SK-N-SH treated with all-trans-retinoic acid at 6 μM for 48 hours (cell line): ENCODE measurements at regions not wholly inside any gene's neighbourhood (a gene's known extent, or its start where the extent isn't known, plus 50 kb on each side); places are given as distances from the start of the nearest gene placed in this dataset.
A peak's percentile ranks its signal among the peaks of the same experiment; 100 is the strongest.

Experiments
- ATAC-seq: fragments of 200-7000 bp; cut with Tn5 transposase; 3 replicates; pipeline ENCODE4 v1.9.1; 2020; ENCODE audit warnings: mild to moderate bottlenecking, moderate library complexity
- ARNTL ChIP-seq: fragments of 450-650 bp; formaldehyde crosslinking; IDR thresholded peaks from 2 replicates; pipeline ENCODE4 v1.5.0; 2020; ENCODE audit warnings: low read depth, mild to moderate bottlenecking, moderate library complexity, borderline replicate concordance
- BACH2 ChIP-seq: fragments of 250-450 bp; sonication (Bioruptor Pico); IDR thresholded peaks from 2 replicates; pipeline ENCODE4 v1.9.0; 2021; ENCODE audit warnings: mild to moderate bottlenecking, borderline replicate concordance
- CSDC2 ChIP-seq: fragments of 250-450 bp; sonication (Bioruptor Pico); IDR thresholded peaks from 2 replicates; pipeline ENCODE4 v1.5.0; 2020; ENCODE audit warnings: mild to moderate bottlenecking, moderate library complexity
- CSRNP3 ChIP-seq: fragments of 250-450 bp; sonication (Bioruptor Pico); IDR thresholded peaks from 2 replicates; pipeline ENCODE4 v1.5.1; 2021; ENCODE audit warnings: mild to moderate bottlenecking, moderate library complexity
- ESRRG ChIP-seq: fragments of 250-450 bp; sonication (Bioruptor Pico); IDR thresholded peaks from 2 replicates; pipeline ENCODE4 v1.6.1; 2021; ENCODE audit warnings: mild to moderate bottlenecking
- GLIS3 ChIP-seq: fragments of 250-450 bp; sonication (Bioruptor Pico); IDR thresholded peaks from 2 replicates; pipeline ENCODE4 v1.5.0; 2020; ENCODE audit warnings: mild to moderate bottlenecking, moderate library complexity
- ISL1 ChIP-seq: fragments of 250-450 bp; sonication (Bioruptor Pico); IDR thresholded peaks from 2 replicates; pipeline ENCODE4 v2.1.2; 2022; ENCODE audit warnings: mild to moderate bottlenecking, moderate library complexity
- OSR1 ChIP-seq: fragments of 250-450 bp; sonication (Bioruptor Pico); IDR thresholded peaks from 2 replicates; pipeline ENCODE4 v1.8.0; 2022; ENCODE audit warnings: moderate library complexity, mild to moderate bottlenecking, inconsistent platforms
- PPARA ChIP-seq: fragments of 250-450 bp; sonication (Bioruptor Pico); IDR thresholded peaks from 2 replicates; pipeline ENCODE4 v1.5.0; 2020; ENCODE audit warnings: mild to moderate bottlenecking, borderline replicate concordance
- RARB ChIP-seq: fragments of 250-450 bp; sonication (Bioruptor Pico); IDR thresholded peaks from 2 replicates; pipeline ENCODE4 v1.8.0; 2021; ENCODE audit warnings: mild to moderate bottlenecking, moderate library complexity
- SNAI2 ChIP-seq: fragments of 250-450 bp; sonication (Bioruptor Pico); IDR thresholded peaks from 2 replicates; pipeline ENCODE4 v1.5.0; 2020; ENCODE audit warnings: mild to moderate bottlenecking, moderate library complexity
- TCF4 ChIP-seq: fragments of 250-450 bp; sonication (Bioruptor Pico); IDR thresholded peaks from 2 replicates; pipeline ENCODE4 v1.8.0; 2021; ENCODE audit warnings: mild to moderate bottlenecking, moderate library complexity, borderline replicate concordance
- TOX ChIP-seq: fragments of 250-450 bp; sonication (Bioruptor Pico); IDR thresholded peaks from 2 replicates; pipeline ENCODE4 v1.8.0; 2021; ENCODE audit warnings: mild to moderate bottlenecking, moderate library complexity, borderline replicate concordance
- ZFP3 ChIP-seq: fragments of 250-450 bp; sonication (Bioruptor Pico); IDR thresholded peaks from 2 replicates; pipeline ENCODE4 v1.5.0; 2020; ENCODE audit warnings: mild to moderate bottlenecking, moderate library complexity
- ZFP30 ChIP-seq: fragments of 450-650 bp; formaldehyde crosslinking; IDR thresholded peaks from 2 replicates; pipeline ENCODE4 v1.5.0; 2022; ENCODE audit warnings: mild to moderate bottlenecking, moderate library complexity
- ZNF565 ChIP-seq: fragments of 450-650 bp; formaldehyde crosslinking; conservative IDR thresholded peaks from 2 replicates; pipeline ENCODE4 v1.5.0; 2020; ENCODE audit warnings: low read depth, mild to moderate bottlenecking, moderate library complexity
- ZNF70 ChIP-seq: fragments of 450-650 bp; formaldehyde crosslinking; IDR thresholded peaks from 2 replicates; pipeline ENCODE4 v1.5.0; 2020; ENCODE audit warnings: mild to moderate bottlenecking, moderate library complexity
- ZNF8 ChIP-seq: fragments of 450-650 bp; formaldehyde crosslinking; IDR thresholded peaks from 2 replicates; pipeline ENCODE4 v1.5.0; 2020; ENCODE audit warnings: mild to moderate bottlenecking, moderate library complexity
- TF ChIP-seq, protein P1 (sequence below): fragments of 250-450 bp; sonication (Bioruptor Pico); IDR thresholded peaks from 2 replicates; pipeline ENCODE4 v1.5.0; 2020; ENCODE audit warnings: mild to moderate bottlenecking, moderate library complexity
- TF ChIP-seq, protein P2 (sequence below): fragments of 250-450 bp; sonication (Bioruptor Pico); IDR thresholded peaks from 2 replicates; pipeline ENCODE4 v1.8.0; 2021; ENCODE audit warnings: low read depth, mild to moderate bottlenecking, moderate library complexity, borderline replicate concordance
- TF ChIP-seq, protein P3 (sequence below): fragments of 250-450 bp; sonication (Bioruptor Pico); IDR thresholded peaks from 2 replicates; pipeline ENCODE4 v1.5.1; 2020; ENCODE audit warnings: low read depth, mild to moderate bottlenecking, moderate library complexity

- peak; percentile 87 for ATAC-seq
- no peak for TF ChIP-seq OSR1 (CRISPR knock-in tag)
- no peak for TF ChIP-seq ZFP3 (CRISPR knock-in tag)
- no peak for TF ChIP-seq ZNF8 (CRISPR knock-in tag)
- no peak for TF ChIP-seq ZNF565 (CRISPR knock-in tag)
- no peak for TF ChIP-seq CSRNP3 (CRISPR knock-in tag)
- TF ChIP-seq GLIS3, result no peak
- no peak for TF ChIP-seq TCF4 (CRISPR knock-in tag)
- TF ChIP-seq ZFP30 (CRISPR knock-in tag), result no peak
- no peak for TF ChIP-seq RARB (CRISPR knock-in tag)
- TF ChIP-seq PPARA (CRISPR knock-in tag), result no peak
- TF ChIP-seq, protein P1, sequence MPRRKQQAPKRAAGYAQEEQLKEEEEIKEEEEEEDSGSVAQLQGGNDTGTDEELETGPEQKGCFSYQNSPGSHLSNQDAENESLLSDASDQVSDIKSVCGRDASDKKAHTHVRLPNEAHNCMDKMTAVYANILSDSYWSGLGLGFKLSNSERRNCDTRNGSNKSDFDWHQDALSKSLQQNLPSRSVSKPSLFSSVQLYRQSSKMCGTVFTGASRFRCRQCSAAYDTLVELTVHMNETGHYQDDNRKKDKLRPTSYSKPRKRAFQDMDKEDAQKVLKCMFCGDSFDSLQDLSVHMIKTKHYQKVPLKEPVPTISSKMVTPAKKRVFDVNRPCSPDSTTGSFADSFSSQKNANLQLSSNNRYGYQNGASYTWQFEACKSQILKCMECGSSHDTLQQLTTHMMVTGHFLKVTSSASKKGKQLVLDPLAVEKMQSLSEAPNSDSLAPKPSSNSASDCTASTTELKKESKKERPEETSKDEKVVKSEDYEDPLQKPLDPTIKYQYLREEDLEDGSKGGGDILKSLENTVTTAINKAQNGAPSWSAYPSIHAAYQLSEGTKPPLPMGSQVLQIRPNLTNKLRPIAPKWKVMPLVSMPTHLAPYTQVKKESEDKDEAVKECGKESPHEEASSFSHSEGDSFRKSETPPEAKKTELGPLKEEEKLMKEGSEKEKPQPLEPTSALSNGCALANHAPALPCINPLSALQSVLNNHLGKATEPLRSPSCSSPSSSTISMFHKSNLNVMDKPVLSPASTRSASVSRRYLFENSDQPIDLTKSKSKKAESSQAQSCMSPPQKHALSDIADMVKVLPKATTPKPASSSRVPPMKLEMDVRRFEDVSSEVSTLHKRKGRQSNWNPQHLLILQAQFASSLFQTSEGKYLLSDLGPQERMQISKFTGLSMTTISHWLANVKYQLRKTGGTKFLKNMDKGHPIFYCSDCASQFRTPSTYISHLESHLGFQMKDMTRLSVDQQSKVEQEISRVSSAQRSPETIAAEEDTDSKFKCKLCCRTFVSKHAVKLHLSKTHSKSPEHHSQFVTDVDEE (CRISPR knock-in tag), result no peak
- no peak for TF ChIP-seq ISL1 (CRISPR knock-in tag)
- no peak for TF ChIP-seq SNAI2 (CRISPR knock-in tag)
- TF ChIP-seq, protein P2, sequence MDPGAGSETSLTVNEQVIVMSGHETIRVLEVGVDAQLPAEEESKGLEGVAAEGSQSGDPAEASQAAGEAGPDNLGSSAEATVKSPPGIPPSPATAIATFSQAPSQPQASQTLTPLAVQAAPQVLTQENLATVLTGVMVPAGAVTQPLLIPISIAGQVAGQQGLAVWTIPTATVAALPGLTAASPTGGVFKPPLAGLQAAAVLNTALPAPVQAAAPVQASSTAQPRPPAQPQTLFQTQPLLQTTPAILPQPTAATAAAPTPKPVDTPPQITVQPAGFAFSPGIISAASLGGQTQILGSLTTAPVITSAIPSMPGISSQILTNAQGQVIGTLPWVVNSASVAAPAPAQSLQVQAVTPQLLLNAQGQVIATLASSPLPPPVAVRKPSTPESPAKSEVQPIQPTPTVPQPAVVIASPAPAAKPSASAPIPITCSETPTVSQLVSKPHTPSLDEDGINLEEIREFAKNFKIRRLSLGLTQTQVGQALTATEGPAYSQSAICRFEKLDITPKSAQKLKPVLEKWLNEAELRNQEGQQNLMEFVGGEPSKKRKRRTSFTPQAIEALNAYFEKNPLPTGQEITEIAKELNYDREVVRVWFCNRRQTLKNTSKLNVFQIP (CRISPR knock-in tag), result no peak
- no peak for TF ChIP-seq ARNTL (CRISPR knock-in tag)
- no peak for TF ChIP-seq BACH2 (CRISPR knock-in tag)
- TF ChIP-seq ZNF70 (CRISPR knock-in tag), result no peak
- no peak for TF ChIP-seq TOX
- no peak for TF ChIP-seq CSDC2 (CRISPR knock-in tag)
- TF ChIP-seq, protein P3, sequence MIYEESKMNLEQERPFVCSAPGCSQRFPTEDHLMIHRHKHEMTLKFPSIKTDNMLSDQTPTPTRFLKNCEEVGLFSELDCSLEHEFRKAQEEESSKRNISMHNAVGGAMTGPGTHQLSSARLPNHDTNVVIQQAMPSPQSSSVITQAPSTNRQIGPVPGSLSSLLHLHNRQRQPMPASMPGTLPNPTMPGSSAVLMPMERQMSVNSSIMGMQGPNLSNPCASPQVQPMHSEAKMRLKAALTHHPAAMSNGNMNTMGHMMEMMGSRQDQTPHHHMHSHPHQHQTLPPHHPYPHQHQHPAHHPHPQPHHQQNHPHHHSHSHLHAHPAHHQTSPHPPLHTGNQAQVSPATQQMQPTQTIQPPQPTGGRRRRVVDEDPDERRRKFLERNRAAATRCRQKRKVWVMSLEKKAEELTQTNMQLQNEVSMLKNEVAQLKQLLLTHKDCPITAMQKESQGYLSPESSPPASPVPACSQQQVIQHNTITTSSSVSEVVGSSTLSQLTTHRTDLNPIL (CRISPR knock-in tag), result no peak
Measured at GRCh38 chr22:22710719-22711531, 66.5 kb downstream of the GGTLC2 start.

- no peak for ATAC-seq
- no peak for TF ChIP-seq TOX
Measured at GRCh38 chr22:22711532-22711913, 67.1 kb downstream of the GGTLC2 start.

DNA sequence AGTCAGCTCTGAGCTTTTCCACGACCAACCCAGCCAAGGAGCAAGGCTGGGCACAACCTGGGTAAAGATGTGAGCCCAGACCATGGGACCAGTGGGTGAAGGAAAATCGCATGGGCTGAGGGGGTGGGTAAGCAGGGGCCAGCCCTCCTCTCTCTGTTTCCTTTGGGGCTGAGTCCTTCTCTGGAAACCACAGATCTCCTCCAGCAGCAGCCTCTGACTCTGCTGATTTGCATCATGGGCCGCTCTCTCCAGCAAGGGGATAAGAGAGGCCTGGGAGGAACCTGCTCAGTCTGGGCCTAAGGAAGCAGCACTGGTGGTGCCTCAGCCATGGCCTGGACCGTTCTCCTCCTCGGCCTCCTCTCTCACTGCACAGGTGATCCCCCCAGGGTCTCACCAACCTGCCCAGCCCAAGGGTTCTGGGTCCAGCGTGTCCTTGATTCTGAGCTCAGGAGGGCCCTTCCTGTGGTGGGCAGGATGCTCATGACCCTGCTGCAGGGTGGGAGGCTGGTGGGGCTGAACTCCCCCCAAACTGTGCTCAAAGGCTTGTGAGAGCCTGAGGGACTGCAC lies 67.8 kb downstream of the GGTLC2 start:
- ATAC-seq, result no peak
- TF ChIP-seq, protein P3 (CRISPR knock-in tag), result no peak
- TF ChIP-seq ZFP3 (CRISPR knock-in tag), result no peak
- TF ChIP-seq ISL1 (CRISPR knock-in tag), result no peak
- TF ChIP-seq, protein P2 (CRISPR knock-in tag), result no peak
- TF ChIP-seq RARB (CRISPR knock-in tag), result no peak
- no peak for TF ChIP-seq CSRNP3 (CRISPR knock-in tag)
- TF ChIP-seq ESRRG (CRISPR knock-in tag), result no peak
- no peak for TF ChIP-seq TCF4 (CRISPR knock-in tag)
- TF ChIP-seq BACH2 (CRISPR knock-in tag), result no peak
- no peak for TF ChIP-seq SNAI2 (CRISPR knock-in tag)
- TF ChIP-seq, protein P1 (CRISPR knock-in tag), result no peak
- TF ChIP-seq TOX, result no peak
